Transverse colon (tissue), 4 donors: ENCODE measurements at regions not wholly inside any gene's neighbourhood (a gene's known extent, or its start where the extent isn't known, plus 50 kb on each side); places are given as distances from the start of the nearest gene placed in this dataset.

ENCODE experiments used
- POLR2AphosphoS5 ChIP-seq, 3 donors: sonication (generic); formaldehyde crosslinking; IDR thresholded peaks; one replicate each; pipeline ENCODE4 v1.6.1; 2016; ENCODE audit warnings: antibody characterized with exemption in 3 of 3
- TF ChIP-seq, protein P1 (sequence below), 5 experiments: fragments of 200-600 bp in 3 of 5; fragments of 450-650 bp in 2 of 5; sonication (generic) in 3 of 5; IDR thresholded peaks; 1 replicate in 2 of 5; 2 replicates in 3 of 5; pipeline ENCODE4 v1.5.1; 2016 to 2017; ENCODE audit warnings: antibody characterized with exemption in 5 of 5, inconsistent platforms in 3 of 5, mild to moderate bottlenecking in 2 of 5, moderate library complexity in 1 of 5

- no peak for TF ChIP-seq POLR2AphosphoS5 (IDR thresholded peaks at IDR 0.05)
- TF ChIP-seq, protein P1, sequence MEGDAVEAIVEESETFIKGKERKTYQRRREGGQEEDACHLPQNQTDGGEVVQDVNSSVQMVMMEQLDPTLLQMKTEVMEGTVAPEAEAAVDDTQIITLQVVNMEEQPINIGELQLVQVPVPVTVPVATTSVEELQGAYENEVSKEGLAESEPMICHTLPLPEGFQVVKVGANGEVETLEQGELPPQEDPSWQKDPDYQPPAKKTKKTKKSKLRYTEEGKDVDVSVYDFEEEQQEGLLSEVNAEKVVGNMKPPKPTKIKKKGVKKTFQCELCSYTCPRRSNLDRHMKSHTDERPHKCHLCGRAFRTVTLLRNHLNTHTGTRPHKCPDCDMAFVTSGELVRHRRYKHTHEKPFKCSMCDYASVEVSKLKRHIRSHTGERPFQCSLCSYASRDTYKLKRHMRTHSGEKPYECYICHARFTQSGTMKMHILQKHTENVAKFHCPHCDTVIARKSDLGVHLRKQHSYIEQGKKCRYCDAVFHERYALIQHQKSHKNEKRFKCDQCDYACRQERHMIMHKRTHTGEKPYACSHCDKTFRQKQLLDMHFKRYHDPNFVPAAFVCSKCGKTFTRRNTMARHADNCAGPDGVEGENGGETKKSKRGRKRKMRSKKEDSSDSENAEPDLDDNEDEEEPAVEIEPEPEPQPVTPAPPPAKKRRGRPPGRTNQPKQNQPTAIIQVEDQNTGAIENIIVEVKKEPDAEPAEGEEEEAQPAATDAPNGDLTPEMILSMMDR (IDR thresholded peaks at IDR 0.05): no peak
These were observed 473.5 kb upstream of the ADGRL2 start for GRCh38 chr1:81327103-81327710.
